CD14-positive monocyte (primary cell): ENCODE measurements at regions not wholly inside any gene's neighbourhood (a gene's known extent, or its start where the extent isn't known, plus 50 kb on each side); places are given as distances from the start of the nearest gene placed in this dataset.

ENCODE experiments used
- DNase-seq, 3 donors: peaks; one replicate each; pipeline ENCODE4 v3.0.0-alpha.2; 2011 to 2022
- H2AFZ ChIP-seq: 2 replicates; pipeline ENCODE4 v1.6.0; 2012; ENCODE audit warnings: mild to moderate bottlenecking, low read depth, low read length, inconsistent platforms; ENCODE audit not compliant: insufficient read depth, poor library complexity, severe bottlenecking
- H3K27ac ChIP-seq, 2 donors: 1 replicate in 1 of 2; 2 replicates in 1 of 2; pipeline ENCODE4 v1.5.1; 2012 to 2013; ENCODE audit warnings: low read length in 2 of 2, control low read depth in 1 of 2, inconsistent platforms in 1 of 2, low read depth in 1 of 2, mild to moderate bottlenecking in 1 of 2
- H3K27me3 ChIP-seq, 2 donors: one replicate each; pipeline versions ENCODE4 v1.6.0 to v1.6.1; 2011 to 2013; ENCODE audit warnings: low read length in 2 of 2; ENCODE audit not compliant: control insufficient read depth in 2 of 2, insufficient read depth in 2 of 2
- H3K36me3 ChIP-seq, 2 donors: replicated peaks in 1 of 2; 1 replicate in 1 of 2; 2 replicates in 1 of 2; pipeline versions ENCODE4 v1.5.1 to v1.6.1; 2012 to 2013; ENCODE audit warnings: low read length in 2 of 2, control low read depth in 1 of 2, inconsistent platforms in 1 of 2, mild to moderate bottlenecking in 1 of 2; ENCODE audit not compliant: insufficient read depth in 2 of 2, control insufficient read depth in 1 of 2
- H3K4me1 ChIP-seq, 2 donors: 1 replicate in 1 of 2; 2 replicates in 1 of 2; pipeline versions ENCODE4 v1.5.1 to v1.6.1; 2012 to 2013; ENCODE audit warnings: low read length in 2 of 2, control low read depth in 1 of 2, inconsistent platforms in 1 of 2, mild to moderate bottlenecking in 1 of 2, moderate library complexity in 1 of 2; ENCODE audit not compliant: insufficient read depth in 2 of 2, control insufficient read depth in 1 of 2
- H3K4me2 ChIP-seq: replicated peaks from 2 replicates; pipeline ENCODE3; 2012; ENCODE audit warnings: low read length, moderate library complexity, mild to moderate bottlenecking; ENCODE audit not compliant: poor library complexity, severe bottlenecking; ENCODE audit errors: extremely low read depth
- H3K4me3 ChIP-seq, 3 experiments: fragments of 200-600 bp in 1 of 3; sonication (generic) in 1 of 3; replicated peaks in 1 of 3; 1 replicate in 2 of 3; 2 replicates in 1 of 3; pipeline ENCODE4 v1.5.1; 2011 to 2013; ENCODE audit warnings: low read length in 3 of 3, mild to moderate bottlenecking in 3 of 3, control low read depth in 2 of 3, low read depth in 2 of 3, inconsistent platforms in 1 of 3, moderate library complexity in 1 of 3
- H3K79me2 ChIP-seq: 2 replicates; pipeline ENCODE4 v1.6.0; 2012; ENCODE audit warnings: mild to moderate bottlenecking, control low read depth, inconsistent platforms, low read length, moderate library complexity; ENCODE audit not compliant: insufficient read depth
- H3K9ac ChIP-seq: 2 replicates; pipeline ENCODE4 v1.6.0; 2017; ENCODE audit warnings: low read length, mild to moderate bottlenecking; ENCODE audit not compliant: insufficient read depth, poor library complexity, severe bottlenecking
- H3K9me3 ChIP-seq, 2 donors: replicated peaks in 1 of 2; 1 replicate in 1 of 2; 2 replicates in 1 of 2; pipeline versions ENCODE4 v1.5.1 to v1.6.1; 2012 to 2013; ENCODE audit warnings: low read length in 2 of 2, control low read depth in 1 of 2; ENCODE audit not compliant: control insufficient read depth in 1 of 2, insufficient read depth in 1 of 2
- H4K20me1 ChIP-seq: 2 replicates; pipeline ENCODE4 v1.6.0; 2012; ENCODE audit warnings: mild to moderate bottlenecking, low read length, control low read depth, moderate library complexity; ENCODE audit not compliant: insufficient read depth
- H3K27ac Mint-ChIP-seq, 7 donors: one replicate each; pipeline ENCODE4 v1.8.0; 2020; ENCODE audit warnings: mild to moderate bottlenecking in 7 of 7, mixed read lengths in 7 of 7, moderate library complexity in 6 of 7, inconsistent platforms in 2 of 7
- H3K27me3 Mint-ChIP-seq, 3 donors: one replicate each; pipeline ENCODE4 v1.8.0; 2021 to 2022; ENCODE audit warnings: low read depth in 3 of 3, mild to moderate bottlenecking in 3 of 3, mixed read lengths in 3 of 3, moderate library complexity in 3 of 3, inconsistent platforms in 1 of 3
- H3K36me3 Mint-ChIP-seq, 2 donors: one replicate each; pipeline ENCODE4 v1.8.0; 2020; ENCODE audit warnings: mixed read lengths in 2 of 2, inconsistent platforms in 1 of 2, mild to moderate bottlenecking in 1 of 2
- H3K4me1 Mint-ChIP-seq: one replicate; pipeline ENCODE4 v1.8.0; 2020; ENCODE audit warnings: mild to moderate bottlenecking, mixed read lengths
- H3K4me3 Mint-ChIP-seq, 2 donors: one replicate each; pipeline ENCODE4 v1.8.0; 2020; ENCODE audit warnings: mild to moderate bottlenecking in 2 of 2, mixed read lengths in 2 of 2, moderate library complexity in 1 of 2
- H3K9me3 Mint-ChIP-seq, 7 donors: one replicate each; pipeline ENCODE4 v1.8.0; 2020 to 2022; ENCODE audit warnings: mixed read lengths in 7 of 7, mild to moderate bottlenecking in 6 of 7, moderate library complexity in 6 of 7, inconsistent platforms in 2 of 7
- WGBS: methylation state at CpG from one replicate; pipeline ENCODE4 v1.1.5; 2013; ENCODE audit warnings: missing lambda C conversion rate; ENCODE audit not compliant: insufficient coverage; 5-methylcytosine and 5-hydroxymethylcytosine counted together
- intact Hi-C, 2 donors: fragments of 100-400 bp; cut with micrococcal nuclease; formaldehyde crosslinking; loops; one replicate each; pipeline versions ENCODE4 v1.15.0 to v1.15.1; 2023
- TF ChIP-seq, protein P1 (sequence below): fragments of 200-600 bp; IDR thresholded peaks from one replicate; pipeline ENCODE4 v1.8.0; 2022; ENCODE audit warnings: antibody characterized with exemption, mild to moderate bottlenecking

DNA sequence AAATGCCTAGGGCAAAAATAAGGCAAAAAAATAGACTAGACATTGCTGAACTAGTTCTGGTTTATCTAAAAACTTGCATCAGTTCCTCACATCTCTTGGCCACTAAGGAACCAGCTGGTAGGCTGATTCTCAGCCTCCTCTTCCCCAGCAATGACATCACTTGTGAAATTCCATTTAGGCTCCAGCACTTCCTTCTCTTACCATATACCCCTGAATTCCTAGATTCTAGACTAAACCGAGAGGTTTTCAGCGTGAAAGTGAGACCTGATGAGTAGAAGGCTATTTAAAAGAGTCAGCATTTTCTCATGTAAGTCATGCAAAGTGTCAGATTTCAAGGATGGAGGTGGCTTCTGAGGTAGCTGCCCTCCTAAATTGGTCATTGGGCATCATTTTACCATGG, 247.1 kb upstream of the CDIN1 start:
- Mint-ChIP-seq H3K27ac (no peak overlapping the region), H3K36me3 (no peaks in the 10 kb centered on the region), H3K4me1 (no peaks in the 10 kb centered on the region), H3K4me3 (no peak overlapping the region), H3K9me3 (peaks cover 5 to 22% (median 14%) of the 10 kb centered on the region in 7 donors), H3K27me3 (no peaks in the 10 kb centered on the region)
- intact Hi-C loops = no loop called here
- no peak overlapping the region for H3K27ac ChIP-seq
- no peaks in the 10 kb centered on the region for H3K79me2 ChIP-seq
- no peaks in the 10 kb centered on the region for H3K27me3 ChIP-seq
- H3K4me1 ChIP-seq = no peaks in the 10 kb centered on the region
- H3K4me2 ChIP-seq = no peak overlapping the region
- H2AFZ ChIP-seq = no peak overlapping the region
- H3K4me3 ChIP-seq = no peak overlapping the region
- no peak for DNase-seq
- 0% methylated on average over 1 of the region's 2 CpGs for WGBS
- H3K9ac ChIP-seq = no peak overlapping the region
- TF ChIP-seq, protein P1, sequence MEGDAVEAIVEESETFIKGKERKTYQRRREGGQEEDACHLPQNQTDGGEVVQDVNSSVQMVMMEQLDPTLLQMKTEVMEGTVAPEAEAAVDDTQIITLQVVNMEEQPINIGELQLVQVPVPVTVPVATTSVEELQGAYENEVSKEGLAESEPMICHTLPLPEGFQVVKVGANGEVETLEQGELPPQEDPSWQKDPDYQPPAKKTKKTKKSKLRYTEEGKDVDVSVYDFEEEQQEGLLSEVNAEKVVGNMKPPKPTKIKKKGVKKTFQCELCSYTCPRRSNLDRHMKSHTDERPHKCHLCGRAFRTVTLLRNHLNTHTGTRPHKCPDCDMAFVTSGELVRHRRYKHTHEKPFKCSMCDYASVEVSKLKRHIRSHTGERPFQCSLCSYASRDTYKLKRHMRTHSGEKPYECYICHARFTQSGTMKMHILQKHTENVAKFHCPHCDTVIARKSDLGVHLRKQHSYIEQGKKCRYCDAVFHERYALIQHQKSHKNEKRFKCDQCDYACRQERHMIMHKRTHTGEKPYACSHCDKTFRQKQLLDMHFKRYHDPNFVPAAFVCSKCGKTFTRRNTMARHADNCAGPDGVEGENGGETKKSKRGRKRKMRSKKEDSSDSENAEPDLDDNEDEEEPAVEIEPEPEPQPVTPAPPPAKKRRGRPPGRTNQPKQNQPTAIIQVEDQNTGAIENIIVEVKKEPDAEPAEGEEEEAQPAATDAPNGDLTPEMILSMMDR = no peak
- no peaks in the 10 kb centered on the region for H4K20me1 ChIP-seq
- no peaks in the 10 kb centered on the region for H3K36me3 ChIP-seq
- H3K9me3 ChIP-seq = peaks cover 21 to 32% of the 10 kb centered on the region in 2 donors

DNA sequence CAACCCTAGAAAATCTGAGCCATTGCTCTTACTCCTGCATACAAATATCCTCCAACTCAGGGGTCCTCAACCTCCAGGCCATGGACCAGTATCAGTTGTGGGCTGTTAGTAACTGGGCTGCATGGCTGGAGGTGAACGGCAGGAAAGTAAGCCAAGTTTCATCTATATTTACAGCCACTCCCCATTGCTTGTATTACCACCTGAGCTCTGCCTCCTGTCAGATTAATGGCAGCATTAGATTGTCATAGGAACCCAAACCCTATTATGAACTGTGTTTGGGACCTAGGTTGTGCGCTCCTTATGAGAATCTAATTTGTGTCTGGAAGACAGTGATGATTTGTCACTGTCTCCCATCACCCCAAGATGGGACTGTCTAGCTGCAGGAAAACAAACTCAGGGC, 246.5 kb upstream of the CDIN1 start:
- H3K4me2 ChIP-seq = no peak overlapping the region
- Mint-ChIP-seq H3K27me3 (no peaks in the 10 kb centered on the region), H3K27ac (no peak overlapping the region), H3K36me3 (no peaks in the 10 kb centered on the region), H3K4me3 (no peak overlapping the region), H3K4me1 (no peaks in the 10 kb centered on the region), H3K9me3 (peaks cover 5 to 17% (median 13%) of the 10 kb centered on the region in 7 donors)
- H4K20me1 ChIP-seq = no peaks in the 10 kb centered on the region
- TF ChIP-seq, protein P1 = no peak
- no peak overlapping the region for H3K9ac ChIP-seq
- no peaks in the 10 kb centered on the region for H3K36me3 ChIP-seq
- H2AFZ ChIP-seq = no peak overlapping the region
- intact Hi-C loops = no loop called here
- no CpG with 5 or more reads among the region's 2 CpGs for WGBS
- no peak for DNase-seq
- no peaks in the 10 kb centered on the region for H3K79me2 ChIP-seq
- no peak overlapping the region for H3K27ac ChIP-seq
- peaks cover 17 to 28% of the 10 kb centered on the region in 2 donors for H3K9me3 ChIP-seq
- no peaks in the 10 kb centered on the region for H3K27me3 ChIP-seq
- no peaks in the 10 kb centered on the region for H3K4me1 ChIP-seq
- no peak overlapping the region for H3K4me3 ChIP-seq
